ENCODE measurements at regions not wholly inside any gene's neighbourhood (a gene's known extent, or its start where the extent isn't known, plus 50 kb on each side); places are given as distances from the start of the nearest gene placed in this dataset.
"Not testable (repeated sequence)": the region's sequence is repeated elsewhere in the genome, so short reads cannot be mapped to it uniquely, and the experiment has no call there.

GRCh38 chr9:67112148-67112547, 119.8 kb upstream of the SPATA31A3 start:
- not testable (repeated sequence) for DNase-seq

GRCh38 chr9:67111733-67112132, 119.4 kb upstream of the SPATA31A3 start:
- DNase-seq, result not testable (repeated sequence)

GRCh38 chr9:67109859-67110258, 117.5 kb upstream of the SPATA31A3 start:
- DNase-seq, result not testable (repeated sequence)

GRCh38 chr9:67106659-67107058, 114.3 kb upstream of the SPATA31A3 start:
- not testable (repeated sequence) for DNase-seq

- DNase-seq, result not testable (repeated sequence)
These were observed 110.3 kb upstream of the SPATA31A3 start for GRCh38 chr9:67102506-67103276.

- DNase-seq, result not testable (repeated sequence)
These were observed 98.8 kb upstream of the SPATA31A3 start for GRCh38 chr9:67091104-67091503.

GRCh38 chr9:67086862-67087261, 94.5 kb upstream of the SPATA31A3 start:
- not testable (repeated sequence) for DNase-seq

GRCh38 chr9:67066140-67066539, 73.8 kb upstream of the SPATA31A3 start:
- not testable (repeated sequence) for DNase-seq

- not testable (repeated sequence) for DNase-seq
These were observed 66.8 kb upstream of the SPATA31A3 start for GRCh38 chr9:67058898-67059715.
